ENCODE measurements at regions not wholly inside any gene's neighbourhood (a gene's known extent, or its start where the extent isn't known, plus 50 kb on each side); places are given as distances from the start of the nearest gene placed in this dataset.
A peak's percentile ranks its signal among the peaks of the same experiment; 100 is the strongest.

DNA sequence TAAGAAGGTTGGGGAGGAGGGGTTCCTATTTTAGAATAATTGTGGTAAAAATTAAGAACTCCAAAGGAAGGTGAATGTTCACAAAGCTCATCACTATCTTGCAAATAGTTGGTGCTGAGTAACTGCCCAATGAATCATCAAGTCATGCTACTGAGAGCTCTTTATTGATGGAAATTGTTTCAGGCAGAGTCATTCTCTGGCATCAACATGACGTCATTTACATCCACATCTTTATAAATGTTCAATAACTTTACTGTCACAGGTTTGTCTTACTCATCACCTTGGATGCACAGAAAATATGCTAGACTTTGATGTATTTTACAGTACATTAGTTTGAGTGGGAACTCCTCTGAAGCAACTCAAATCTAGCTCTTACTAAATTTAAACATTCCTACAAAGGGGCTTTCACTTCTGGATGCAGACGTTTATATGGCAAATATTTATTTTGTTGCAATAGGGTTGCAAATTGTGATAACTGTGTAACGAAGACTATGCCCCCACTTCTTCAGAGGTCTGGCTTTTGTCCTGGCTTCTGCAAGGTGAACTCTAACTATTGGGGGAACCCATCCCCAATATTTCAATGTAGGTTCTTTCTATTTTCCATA, 273.7 kb upstream of the AJAP1 start:
- in situ Hi-C loops (cut with HindIII; ENCODE audit: low sequenced_read_pairs) = no loop called here
- TF ChIP-seq, protein P1, sequence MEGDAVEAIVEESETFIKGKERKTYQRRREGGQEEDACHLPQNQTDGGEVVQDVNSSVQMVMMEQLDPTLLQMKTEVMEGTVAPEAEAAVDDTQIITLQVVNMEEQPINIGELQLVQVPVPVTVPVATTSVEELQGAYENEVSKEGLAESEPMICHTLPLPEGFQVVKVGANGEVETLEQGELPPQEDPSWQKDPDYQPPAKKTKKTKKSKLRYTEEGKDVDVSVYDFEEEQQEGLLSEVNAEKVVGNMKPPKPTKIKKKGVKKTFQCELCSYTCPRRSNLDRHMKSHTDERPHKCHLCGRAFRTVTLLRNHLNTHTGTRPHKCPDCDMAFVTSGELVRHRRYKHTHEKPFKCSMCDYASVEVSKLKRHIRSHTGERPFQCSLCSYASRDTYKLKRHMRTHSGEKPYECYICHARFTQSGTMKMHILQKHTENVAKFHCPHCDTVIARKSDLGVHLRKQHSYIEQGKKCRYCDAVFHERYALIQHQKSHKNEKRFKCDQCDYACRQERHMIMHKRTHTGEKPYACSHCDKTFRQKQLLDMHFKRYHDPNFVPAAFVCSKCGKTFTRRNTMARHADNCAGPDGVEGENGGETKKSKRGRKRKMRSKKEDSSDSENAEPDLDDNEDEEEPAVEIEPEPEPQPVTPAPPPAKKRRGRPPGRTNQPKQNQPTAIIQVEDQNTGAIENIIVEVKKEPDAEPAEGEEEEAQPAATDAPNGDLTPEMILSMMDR (IDR thresholded peaks at IDR 0.05; ENCODE audit: low read depth, low read length) = no peak
- H3K4me3 ChIP-seq (ENCODE audit: low read depth, low read length) = no peak overlapping the region
- peak; percentile 48 for DNase-seq (ENCODE audit: low read depth, low spot score)

DNA sequence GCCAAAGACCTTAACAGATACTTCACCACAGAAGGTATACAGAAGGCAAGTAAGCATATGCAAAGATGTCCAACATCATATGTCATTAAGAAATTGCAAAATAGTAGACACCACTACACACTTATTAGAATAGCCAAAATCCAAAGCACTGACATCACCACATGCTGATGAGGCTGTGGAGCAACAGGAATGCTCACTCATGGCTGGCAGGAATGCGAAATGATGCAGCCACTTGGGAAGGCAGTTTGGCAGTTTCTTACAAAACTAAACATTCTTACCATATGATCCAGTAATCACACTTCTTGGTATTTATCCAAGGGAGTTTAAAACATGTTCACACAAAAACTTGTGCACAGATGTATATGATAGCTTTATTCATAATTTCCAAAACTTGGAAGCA, 261.2 kb upstream of the AJAP1 start:
- DNase-seq (ENCODE audit: low read depth, low spot score) = no peak

DNA sequence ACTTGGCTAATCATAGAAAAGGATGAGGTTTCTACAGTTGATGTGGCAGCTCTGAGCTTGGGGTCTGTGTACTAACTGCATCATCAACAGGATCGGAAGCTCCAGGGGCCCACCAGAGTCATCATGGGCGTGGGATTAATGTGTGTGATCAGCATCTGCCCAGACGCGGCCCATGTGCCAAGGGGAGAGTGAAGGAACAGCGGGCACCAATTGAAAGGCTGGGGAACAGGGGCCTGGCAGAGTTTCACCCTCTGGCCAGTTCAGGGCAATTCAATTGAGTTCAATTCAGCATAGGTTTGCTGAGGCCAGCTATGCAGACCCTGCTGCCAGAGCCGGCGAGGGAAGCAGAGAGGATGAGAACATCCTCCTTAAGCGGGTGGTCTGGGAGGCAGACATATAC, 260.0 kb upstream of the AJAP1 start:
- TF ChIP-seq, protein P1 (IDR thresholded peaks at IDR 0.05; ENCODE audit: low read depth, low read length) = no peak
- DNase-seq (ENCODE audit: low read depth, low spot score) = no peak
- in situ Hi-C loops (cut with HindIII; ENCODE audit: low sequenced_read_pairs) = no loop called here
- no peak overlapping the region for H3K4me3 ChIP-seq (ENCODE audit: low read depth, low read length)

More for the DNA sequence above, 261.2 kb upstream of the AJAP1 start:
- TF ChIP-seq, protein P1 (IDR thresholded peaks at IDR 0.05; ENCODE audit: low read depth, low read length) = no peak
- no peak overlapping the region for H3K4me3 ChIP-seq (ENCODE audit: low read depth, low read length)
- in situ Hi-C loops (cut with HindIII; ENCODE audit: low sequenced_read_pairs) = no loop called here

DNA sequence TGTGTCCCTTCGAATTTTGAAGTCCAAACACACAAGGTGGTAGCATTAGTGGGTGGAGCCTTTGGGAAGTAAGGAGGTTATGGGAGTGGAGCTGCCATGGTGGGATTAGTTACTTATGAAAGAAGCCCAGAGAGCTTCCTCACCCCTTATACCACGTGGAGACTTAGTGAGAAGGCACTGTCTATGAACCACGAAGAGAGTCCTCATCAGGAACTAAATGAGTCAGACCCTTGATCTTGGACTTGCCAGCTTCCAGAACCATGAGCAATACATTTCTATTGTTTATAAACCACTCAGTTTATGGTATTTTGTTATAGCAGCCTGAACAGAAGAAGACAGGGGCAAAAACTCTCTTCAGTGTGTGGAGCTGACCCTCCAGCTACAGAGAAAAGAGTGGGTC, 259.3 kb upstream of the AJAP1 start:
- no peak for DNase-seq (ENCODE audit: low read depth, low spot score)
- TF ChIP-seq, protein P1 (IDR thresholded peaks at IDR 0.05; ENCODE audit: low read depth, low read length) = no peak
- no peak overlapping the region for H3K4me3 ChIP-seq (ENCODE audit: low read depth, low read length)
- in situ Hi-C loops (cut with HindIII; ENCODE audit: low sequenced_read_pairs) = no loop called here

DNA sequence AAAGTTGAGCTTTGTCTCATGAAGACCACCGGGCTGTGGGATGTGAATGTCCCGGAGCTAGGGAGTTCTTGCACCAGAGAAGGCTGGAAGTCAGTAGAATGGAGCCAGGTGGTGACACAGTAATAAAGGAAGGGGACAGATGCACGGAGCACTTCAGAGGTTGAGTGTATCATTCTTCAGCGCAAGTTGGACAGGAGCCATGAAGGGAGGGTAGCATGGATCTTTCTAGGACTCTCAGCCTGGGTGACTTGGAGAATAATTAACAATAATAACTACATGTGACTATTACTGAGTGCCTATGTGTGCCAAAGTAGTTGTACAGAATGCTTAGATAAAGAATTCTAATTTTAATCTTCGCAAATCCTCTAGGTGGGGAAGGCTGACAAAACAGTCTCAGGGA, 258.7 kb upstream of the AJAP1 start:
- H3K4me3 ChIP-seq (ENCODE audit: low read depth, low read length) = no peak overlapping the region
- no peak for DNase-seq (ENCODE audit: low read depth, low spot score)
- TF ChIP-seq, protein P1 (IDR thresholded peaks at IDR 0.05; ENCODE audit: low read depth, low read length) = no peak
- in situ Hi-C loops (cut with HindIII; ENCODE audit: low sequenced_read_pairs) = no loop called here

DNA sequence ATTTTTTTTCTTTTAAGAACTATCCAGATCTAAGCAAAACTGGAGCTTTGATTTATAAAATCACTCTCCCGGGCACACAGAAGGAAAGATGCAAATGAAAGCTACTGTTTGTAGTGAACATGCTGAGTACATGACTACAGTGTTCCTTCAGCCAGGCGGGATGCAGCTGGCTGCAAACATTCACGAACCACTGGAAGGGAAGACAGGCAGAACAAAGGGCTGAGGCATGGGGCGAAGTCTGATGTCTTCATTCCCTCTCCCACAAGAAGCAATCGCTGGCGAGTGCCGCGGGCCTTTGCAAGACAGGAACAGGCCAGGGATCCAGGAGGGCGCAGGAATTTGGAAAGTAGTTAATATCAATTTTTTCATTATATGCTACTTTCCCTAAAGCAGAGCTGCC, 257.9 kb upstream of the AJAP1 start:
- TF ChIP-seq, protein P1 (IDR thresholded peaks at IDR 0.05; ENCODE audit: low read depth, low read length) = no peak
- no peak overlapping the region for H3K4me3 ChIP-seq (ENCODE audit: low read depth, low read length)
- in situ Hi-C loops (cut with HindIII; ENCODE audit: low sequenced_read_pairs) = no loop called here
- DNase-seq (ENCODE audit: low read depth, low spot score) = no peak

DNA sequence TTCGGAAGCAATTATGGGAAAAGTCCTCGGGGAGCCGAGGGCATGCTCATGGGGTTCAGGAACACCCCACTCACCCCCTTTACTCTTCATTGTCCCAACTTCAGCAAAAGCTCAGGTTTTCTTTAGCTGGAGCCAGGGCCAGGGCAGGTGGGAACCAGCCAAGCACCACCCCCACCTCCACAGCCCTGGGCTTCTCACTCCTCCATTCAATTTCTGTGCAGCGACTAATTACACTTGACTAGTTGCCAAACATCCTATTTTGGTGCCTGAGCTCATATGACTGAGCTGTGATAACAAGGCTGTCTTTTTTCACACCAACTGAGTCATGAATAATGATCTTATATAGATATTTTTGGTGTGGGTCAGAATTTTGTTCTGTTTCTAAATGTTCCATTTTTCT, 257.2 kb upstream of the AJAP1 start:
- no peak for DNase-seq (ENCODE audit: low read depth, low spot score)
- no peak overlapping the region for H3K4me3 ChIP-seq (ENCODE audit: low read depth, low read length)
- in situ Hi-C loops (cut with HindIII; ENCODE audit: low sequenced_read_pairs) = no loop called here
- TF ChIP-seq, protein P1 (IDR thresholded peaks at IDR 0.05; ENCODE audit: low read depth, low read length) = no peak

Measured in astrocyte of the spinal cord (primary cell).